ENCODE measurements at regions not wholly inside any gene's neighbourhood (a gene's known extent, or its start where the extent isn't known, plus 50 kb on each side); places are given as distances from the start of the nearest gene placed in this dataset.

DNA sequence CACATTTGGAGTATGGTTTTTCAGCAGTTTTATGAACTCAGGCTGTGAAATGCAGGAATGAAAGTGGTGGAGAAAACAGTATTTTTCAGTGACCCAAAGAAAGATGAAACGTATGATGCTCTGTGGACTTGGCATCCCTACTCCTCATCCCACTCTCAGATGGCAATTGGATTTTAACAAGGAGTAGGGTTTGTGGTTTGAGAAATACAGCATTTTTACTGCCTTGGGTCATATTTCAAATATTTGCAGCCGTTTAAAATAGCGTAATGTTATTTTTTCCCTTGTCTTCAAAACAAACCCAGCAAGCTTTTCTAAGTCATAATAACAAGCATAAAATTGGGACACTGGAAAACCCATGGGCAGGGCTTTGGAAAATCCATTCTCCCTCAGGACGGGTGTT, 117.2 kb upstream of the LRIG1 start:
- TF ChIP-seq, protein P1, sequence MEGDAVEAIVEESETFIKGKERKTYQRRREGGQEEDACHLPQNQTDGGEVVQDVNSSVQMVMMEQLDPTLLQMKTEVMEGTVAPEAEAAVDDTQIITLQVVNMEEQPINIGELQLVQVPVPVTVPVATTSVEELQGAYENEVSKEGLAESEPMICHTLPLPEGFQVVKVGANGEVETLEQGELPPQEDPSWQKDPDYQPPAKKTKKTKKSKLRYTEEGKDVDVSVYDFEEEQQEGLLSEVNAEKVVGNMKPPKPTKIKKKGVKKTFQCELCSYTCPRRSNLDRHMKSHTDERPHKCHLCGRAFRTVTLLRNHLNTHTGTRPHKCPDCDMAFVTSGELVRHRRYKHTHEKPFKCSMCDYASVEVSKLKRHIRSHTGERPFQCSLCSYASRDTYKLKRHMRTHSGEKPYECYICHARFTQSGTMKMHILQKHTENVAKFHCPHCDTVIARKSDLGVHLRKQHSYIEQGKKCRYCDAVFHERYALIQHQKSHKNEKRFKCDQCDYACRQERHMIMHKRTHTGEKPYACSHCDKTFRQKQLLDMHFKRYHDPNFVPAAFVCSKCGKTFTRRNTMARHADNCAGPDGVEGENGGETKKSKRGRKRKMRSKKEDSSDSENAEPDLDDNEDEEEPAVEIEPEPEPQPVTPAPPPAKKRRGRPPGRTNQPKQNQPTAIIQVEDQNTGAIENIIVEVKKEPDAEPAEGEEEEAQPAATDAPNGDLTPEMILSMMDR (IDR thresholded peaks at IDR 0.05), result no peak
- no peak for TF ChIP-seq POLR2AphosphoS5 (IDR thresholded peaks at IDR 0.05)
- no peak for TF ChIP-seq EP300 (IDR thresholded peaks at IDR 0.05)
